ENCODE measurements at regions not wholly inside any gene's neighbourhood (a gene's known extent, or its start where the extent isn't known, plus 50 kb on each side); places are given as distances from the start of the nearest gene placed in this dataset.
A peak's percentile ranks its signal among the peaks of the same experiment; 100 is the strongest.
"Not testable (repeated sequence)": the region's sequence is repeated elsewhere in the genome, so short reads cannot be mapped to it uniquely, and the experiment has no call there.

DNA sequence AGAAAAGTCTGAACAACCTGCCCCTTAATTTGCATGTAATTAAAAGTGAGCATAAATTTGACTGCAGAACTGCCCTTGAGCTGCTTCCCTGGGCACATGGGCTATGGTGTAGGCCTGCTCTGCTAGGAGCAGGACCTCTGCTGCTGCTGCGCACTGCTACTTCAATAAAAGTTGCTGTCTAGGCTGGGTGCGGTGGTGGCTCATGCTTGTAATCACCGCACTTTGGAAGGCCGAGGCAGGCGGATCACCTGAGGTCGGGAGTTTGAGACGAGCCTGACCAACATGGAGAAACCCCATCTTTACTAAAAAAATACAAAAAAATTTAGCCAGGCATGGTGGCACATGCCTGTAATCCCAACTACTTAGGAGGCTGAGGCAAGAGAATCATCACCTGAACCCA is 355.7 kb downstream of the KCNJ2 start:
- DNase-seq: not testable (repeated sequence)

- DNase-seq: peak; percentile 15 to 63 (median 34)
Measured at GRCh38 chr17:70525961-70526360, 356.6 kb downstream of the KCNJ2 start.

- peak; percentile 59 to 89 (median 79) for DNase-seq
Measured at GRCh38 chr17:70527364-70527888, 358.1 kb downstream of the KCNJ2 start.

DNA sequence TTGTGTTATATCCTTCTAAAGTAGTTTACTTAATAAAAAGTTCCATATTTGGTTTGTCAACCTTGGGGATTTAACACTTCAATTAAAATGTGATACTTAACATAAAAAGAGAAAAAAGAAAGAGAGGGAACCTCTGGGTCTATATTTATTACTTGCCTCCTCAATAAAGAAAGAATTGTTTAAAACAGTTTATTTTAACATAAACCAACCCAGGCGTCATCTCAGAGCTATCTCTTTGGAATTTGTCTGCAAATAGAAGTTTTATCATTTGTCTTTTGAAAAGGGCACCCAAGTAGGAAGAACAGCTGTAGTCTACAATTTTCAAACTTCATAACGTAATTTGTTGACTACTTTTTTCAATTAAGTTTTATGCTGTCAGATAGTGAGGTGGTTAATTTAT is 364.1 kb downstream of the KCNJ2 start:
- DNase-seq: no peak

DNA sequence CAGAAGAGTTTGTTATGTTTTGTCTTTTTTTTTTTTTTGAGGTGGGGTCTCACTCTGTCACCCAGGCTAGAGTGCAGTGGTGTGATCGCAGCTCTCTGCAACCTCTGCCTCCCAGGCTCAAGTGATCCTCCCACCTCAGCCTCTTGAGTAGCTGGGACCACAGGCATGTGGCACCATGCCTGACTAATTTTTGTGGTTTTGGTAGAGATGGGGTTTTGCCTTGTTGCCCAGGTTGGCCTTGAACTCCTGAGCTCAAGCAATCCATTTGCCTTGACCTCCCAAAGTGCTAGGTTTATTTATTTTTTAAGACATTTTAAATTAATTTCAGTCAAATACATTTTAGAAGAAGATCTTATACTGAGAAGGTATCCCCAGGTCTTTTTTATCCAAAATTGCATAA is 366.7 kb downstream of the KCNJ2 start:
- DNase-seq: no peak

- peak; percentile 12 to 75 (median 47) for DNase-seq
Measured at GRCh38 chr17:70539132-70539924, 370.0 kb downstream of the KCNJ2 start.

DNA sequence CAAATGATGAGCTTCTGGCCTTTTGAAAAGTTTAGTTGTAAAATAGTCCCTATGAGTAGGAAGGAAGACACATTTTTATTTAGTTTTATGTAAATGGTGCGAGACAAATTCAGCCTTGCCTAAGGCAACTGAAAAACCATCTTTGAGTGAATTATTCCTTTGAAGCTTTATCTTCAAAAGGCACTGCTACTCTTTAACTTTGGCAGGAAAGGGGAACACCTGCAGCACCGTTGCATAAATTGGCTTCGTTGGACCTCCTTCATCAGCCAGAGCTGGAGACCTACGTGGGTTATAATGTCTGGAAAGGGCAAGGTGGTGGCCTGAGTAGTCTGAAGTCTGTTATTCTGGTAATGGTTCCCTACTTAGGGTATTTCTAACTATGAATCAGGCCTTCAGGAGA is 373.5 kb downstream of the KCNJ2 start:
- DNase-seq: no peak

- DNase-seq: peak in 3 of 4 experiments; percentile 5 to 83 (median 82)
Measured at GRCh38 chr17:70544317-70544716, 375.0 kb downstream of the KCNJ2 start.

DNA sequence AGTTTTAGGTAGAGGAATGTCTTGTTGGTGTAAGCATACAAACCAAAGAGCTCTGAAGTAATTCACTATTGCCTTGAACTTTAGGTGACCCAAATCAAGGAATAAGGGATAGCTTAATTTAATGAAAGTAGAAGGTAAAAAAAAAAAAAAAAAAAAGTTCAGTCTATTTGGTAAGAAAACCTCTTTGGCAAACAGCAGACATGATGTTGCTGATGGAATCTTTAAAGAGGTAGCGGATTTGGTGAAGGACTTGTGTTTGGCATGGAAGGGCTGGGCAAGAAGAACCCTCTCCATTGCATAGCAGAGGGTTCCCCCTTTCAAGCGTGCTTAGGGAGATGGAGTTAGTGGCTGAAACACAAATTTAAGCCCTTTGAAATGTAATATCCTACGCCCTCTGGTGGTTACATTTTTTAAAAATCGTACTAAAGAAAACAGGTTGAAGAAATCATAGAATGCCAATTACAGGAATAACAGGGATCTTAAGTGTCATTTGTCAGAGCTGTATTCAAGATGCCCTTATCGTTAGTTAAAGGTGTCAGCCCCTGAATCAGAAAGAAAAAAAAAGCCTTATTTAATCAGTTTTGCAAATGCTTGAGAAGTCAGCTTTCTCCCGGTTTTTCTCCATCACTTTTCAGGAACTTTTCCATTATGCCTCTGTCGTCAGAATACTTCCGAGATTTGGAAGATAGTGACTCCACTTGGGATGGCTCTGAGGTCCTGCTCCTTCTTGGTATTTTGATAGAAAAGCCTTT is 383.1 kb downstream of the KCNJ2 start:
- peak; percentile 54 to 89 (median 67) for DNase-seq

- no peak for DNase-seq
Measured at GRCh38 chr17:70552982-70553334, 383.6 kb downstream of the KCNJ2 start.

DNA sequence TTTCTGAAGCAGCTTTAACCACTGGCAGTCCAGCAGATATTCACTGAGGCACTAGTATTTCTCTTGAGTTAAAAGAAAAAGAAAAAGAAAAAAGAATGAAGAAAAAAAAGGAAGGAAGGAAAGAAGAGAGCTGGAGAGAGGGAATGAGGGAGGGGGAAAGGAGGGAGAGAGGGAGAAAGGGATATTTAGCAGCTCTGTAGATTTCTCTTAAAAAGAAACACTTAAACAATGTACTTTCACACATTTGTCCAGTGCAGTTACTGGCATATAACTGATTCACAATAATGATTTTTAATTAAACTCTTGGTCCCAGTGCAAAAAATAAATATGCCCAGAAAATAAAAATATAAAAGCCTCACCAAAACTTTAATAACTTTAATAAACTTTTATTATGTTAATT is 386.4 kb downstream of the KCNJ2 start:
- no peak for DNase-seq

- peak in 2 of 4 experiments; percentile 3 to 24 for DNase-seq
Measured at GRCh38 chr17:70558821-70559220, 389.5 kb downstream of the KCNJ2 start.

GRCh38 chr17:70560471-70560870 is 391.1 kb downstream of the KCNJ2 start:
- no peak for DNase-seq

GRCh38 chr17:70562137-70562536 is 392.8 kb downstream of the KCNJ2 start:
- DNase-seq: no peak

GRCh38 chr17:70563281-70563820 is 394.0 kb downstream of the KCNJ2 start:
- DNase-seq: no peak

- no peak for DNase-seq
Measured at GRCh38 chr17:70564006-70564620, 394.8 kb downstream of the KCNJ2 start.

- DNase-seq: no peak
Measured at GRCh38 chr17:70569128-70569527, 399.8 kb downstream of the KCNJ2 start.

- DNase-seq: no peak
Measured at GRCh38 chr17:70577456-70577855, 408.1 kb downstream of the KCNJ2 start.

GRCh38 chr17:70581459-70581858 is 412.1 kb downstream of the KCNJ2 start:
- DNase-seq: no peak

GRCh38 chr17:70582777-70583176 is 413.4 kb downstream of the KCNJ2 start:
- no peak for DNase-seq

- no peak for DNase-seq
Measured at GRCh38 chr17:70584255-70584654, 414.9 kb downstream of the KCNJ2 start.

DNA sequence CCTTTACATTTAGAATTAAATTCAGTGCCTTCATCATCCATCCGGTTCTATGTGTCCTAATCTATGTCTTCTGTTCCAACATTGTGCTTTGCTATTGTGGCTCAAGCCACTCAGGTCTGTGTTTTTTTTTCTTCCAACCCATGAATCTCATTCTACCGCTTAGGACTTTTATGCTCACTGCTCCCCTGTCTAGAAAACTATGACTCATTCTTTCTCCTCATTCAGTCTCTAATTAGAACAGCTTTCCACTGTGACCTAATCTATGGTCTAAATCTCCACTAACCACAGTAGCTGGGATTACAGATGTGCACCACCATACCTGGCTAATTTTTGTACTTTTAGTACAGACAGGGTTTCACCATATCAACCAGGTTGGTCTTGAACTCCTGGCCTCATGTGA is 418.7 kb downstream of the KCNJ2 start:
- DNase-seq: no peak

GRCh38 chr17:70597774-70598173 is 428.4 kb downstream of the KCNJ2 start:
- no peak for DNase-seq
